GM18499 (cell line): ENCODE measurements at regions not wholly inside any gene's neighbourhood (a gene's known extent, or its start where the extent isn't known, plus 50 kb on each side); places are given as distances from the start of the nearest gene placed in this dataset.

ENCODE experiments used
- ATAC-seq: cut with Tn5 transposase; IDR thresholded peaks from one replicate; pipeline ENCODE4 v1.9.1; 2021; ENCODE audit warnings: moderate number of reproducible peaks; ENCODE audit not compliant: insufficient read depth, unreplicated experiment

- ATAC-seq = no peak
Measured at GRCh38 chr6:56407883-56408410, 160.6 kb upstream of the COL21A1 start.

DNA sequence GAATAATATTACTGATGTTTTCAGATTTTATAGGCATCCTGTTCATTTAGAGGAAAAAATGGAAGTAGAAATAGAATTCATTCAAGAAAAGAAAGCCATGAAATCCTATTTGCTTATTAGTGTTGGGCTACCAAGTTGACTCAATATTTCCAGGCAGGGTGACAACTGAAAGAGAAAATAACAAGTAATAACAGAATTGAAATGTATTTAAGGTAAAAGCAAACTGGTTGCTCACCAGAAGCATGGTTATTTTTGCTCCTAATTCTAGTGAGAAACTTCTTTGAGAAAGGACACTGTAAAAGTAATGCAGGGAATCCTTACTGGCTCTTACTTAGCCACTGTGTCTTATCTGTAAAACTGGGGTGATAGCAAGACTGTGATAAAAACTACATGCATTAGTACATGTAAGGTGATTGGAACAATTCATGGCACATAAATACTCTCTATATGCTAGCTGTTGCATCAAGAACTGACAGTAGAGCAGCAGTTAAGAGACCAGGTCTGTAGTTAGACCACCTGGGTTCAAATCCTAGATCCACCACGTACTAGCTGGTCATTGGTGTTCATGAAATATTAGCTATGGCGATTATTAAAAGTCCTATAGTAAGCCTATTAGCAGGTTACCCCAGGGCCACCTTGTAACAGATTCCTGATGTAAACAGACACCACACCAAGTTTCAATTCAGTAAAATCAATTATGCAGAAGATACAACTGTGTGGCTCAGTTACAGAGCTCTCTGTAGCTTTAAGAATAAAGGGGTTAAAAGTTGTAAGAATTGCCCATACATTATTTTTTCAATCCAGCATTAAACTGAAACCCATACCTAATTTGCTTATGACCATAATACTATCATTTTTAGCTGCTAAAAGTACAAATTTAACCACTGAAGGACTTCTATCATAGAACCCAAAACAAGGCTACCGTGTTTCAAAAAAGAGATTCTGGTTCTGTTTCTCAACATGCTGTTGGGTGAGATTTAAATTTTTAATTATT, 159.2 kb upstream of the COL21A1 start:
- ATAC-seq = peak; percentile 64

GRCh38 chr6:56404599-56404998, 157.2 kb upstream of the COL21A1 start:
- ATAC-seq = no peak

DNA sequence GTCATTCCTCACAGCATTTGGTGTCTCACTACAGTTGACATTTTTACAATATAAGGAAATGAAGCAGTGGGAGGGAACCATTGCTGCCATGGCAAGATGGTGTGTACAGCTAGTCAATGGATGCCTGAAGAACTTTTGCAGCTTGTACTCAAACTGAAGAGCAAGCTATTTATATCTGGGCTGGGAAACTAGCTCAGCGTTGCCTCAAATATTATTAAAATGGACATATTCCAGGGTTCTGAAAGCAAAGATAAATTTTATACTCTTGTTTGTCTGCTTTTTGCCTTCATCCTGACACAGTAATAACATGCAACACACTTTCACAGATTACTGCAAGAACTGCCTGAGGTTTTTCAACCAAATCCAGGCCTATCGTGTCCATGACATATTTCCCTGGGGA, 156.4 kb upstream of the COL21A1 start:
- ATAC-seq = no peak

GRCh38 chr6:56401477-56402070, 154.2 kb upstream of the COL21A1 start:
- ATAC-seq = no peak

DNA sequence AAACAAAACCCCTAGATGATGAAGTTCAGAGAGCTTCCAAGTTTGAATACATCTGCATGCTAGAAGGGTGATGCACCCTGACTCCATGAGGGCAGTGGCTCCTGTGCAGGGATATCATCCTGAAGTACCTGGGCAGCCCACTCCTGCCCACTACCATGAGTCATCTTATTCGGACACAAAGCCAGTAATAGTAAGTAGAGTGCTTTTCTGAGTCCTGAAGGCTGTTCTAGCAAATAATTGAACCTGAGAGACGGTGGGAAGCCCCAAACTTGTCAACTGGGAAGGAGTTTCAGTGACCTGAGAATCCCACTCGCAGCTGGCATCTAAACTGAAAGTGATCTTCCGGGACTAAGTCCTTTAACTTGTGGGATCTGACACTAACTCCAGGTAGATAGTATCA, 152.9 kb upstream of the COL21A1 start:
- ATAC-seq = no peak

DNA sequence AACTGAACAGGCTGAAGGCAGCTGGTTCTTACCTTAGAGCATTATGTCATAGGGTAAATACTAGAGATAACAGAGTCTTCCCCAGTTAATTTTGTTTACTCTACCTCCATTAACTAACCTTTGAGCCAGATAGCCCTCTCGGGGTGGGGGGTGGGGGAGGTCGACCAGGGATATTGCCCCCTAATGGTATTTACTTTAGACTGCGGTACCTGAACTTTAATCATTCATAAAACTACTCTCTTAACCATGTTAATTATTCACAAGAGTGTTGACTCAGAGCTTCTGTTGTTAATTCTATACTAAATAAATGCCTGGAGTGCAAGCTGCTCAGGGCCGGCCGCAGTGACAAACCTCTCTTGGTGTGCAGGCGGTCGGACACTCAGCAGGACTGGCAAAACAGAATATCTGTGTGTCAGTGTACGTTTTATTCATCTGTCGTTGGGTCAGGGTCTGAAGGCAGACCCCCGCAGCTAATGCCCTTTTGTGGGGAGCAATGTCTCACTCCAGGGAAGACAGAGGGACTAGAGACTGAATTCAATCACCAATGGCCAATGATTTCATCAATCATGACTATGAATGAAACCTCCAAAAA, 152.4 kb upstream of the COL21A1 start:
- no peak for ATAC-seq

DNA sequence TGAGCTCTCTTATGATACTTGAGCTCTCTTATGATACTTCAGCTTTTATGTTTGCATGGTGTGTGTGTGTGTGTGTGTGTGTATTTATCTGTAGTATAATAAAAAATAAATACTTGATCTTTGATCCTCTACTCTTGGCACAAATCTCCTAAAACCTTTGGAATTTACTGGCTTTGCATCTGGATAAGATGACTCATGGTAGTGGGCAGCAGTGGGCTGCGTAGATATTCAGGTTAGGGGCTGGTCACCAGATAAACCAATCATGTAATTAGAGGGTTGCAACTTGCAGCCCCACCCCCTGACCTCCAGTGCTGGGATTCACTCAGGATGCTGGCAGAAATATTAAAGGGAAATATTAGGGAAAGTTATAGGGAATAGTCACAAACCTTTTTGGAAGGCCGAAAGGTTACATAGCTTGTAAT, 151.9 kb upstream of the COL21A1 start:
- ATAC-seq = no peak

GRCh38 chr6:56396435-56396834, 149.1 kb upstream of the COL21A1 start:
- ATAC-seq = no peak

- ATAC-seq = no peak
Measured at GRCh38 chr6:56393615-56394612, 146.5 kb upstream of the COL21A1 start.

- ATAC-seq = no peak
Measured at GRCh38 chr6:56388415-56388755, 141.0 kb upstream of the COL21A1 start.

DNA sequence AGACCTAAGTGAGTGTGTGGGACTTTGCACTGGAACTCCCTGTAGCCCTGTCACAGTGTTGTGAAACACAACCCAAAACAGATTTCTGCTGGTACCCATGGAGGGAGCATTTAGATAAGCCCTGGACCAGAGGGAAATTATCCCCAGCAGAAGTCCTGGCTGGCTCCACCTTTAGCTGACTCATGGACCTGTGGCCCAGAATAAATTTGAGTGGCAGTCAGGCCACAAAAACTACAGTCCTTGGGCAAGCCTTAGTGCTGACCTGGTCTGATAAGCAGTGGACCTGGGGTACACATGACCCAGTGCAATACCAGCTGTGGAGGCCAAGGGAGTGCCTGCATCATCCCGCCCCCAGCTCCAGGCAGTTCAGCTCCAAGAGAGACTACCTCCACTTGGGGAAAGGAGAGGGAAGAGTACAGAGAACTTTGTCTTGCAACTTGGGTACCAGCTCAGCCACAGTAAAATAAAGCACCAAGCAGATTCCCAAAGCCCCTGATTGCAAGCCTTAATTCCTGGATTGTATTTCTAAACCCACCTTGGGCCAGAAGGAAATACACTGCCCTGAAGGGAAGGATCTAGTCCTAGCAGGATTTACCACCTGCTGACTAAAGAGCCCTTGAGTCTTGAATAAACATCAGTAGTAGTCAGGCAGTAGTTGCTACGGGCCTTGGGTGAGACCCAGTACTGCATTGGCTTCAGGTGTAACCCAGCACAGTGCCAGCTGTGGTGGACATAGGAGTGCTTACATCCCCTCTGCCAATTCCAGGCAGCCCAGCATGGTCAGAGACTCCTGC, 140.4 kb upstream of the COL21A1 start:
- no peak for ATAC-seq

DNA sequence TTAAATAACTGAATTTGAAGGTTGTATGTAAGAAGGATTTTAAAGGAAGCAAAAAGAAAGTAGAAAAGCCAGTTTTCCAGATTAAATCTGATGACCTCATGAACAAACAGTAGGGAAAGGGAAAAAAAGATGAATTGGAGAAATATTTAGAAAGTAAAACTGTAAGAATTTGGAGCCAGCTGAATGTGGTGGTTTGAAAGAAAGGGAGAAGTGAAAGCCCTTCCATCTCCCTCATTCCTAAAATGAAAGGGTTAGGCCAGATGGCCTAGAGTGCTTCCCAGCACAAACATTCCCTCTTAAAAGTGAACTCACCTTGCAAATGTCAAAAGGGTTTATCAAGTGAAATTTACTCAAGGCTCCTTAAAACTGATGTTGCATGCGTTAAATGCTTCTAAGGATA, 139.3 kb upstream of the COL21A1 start:
- no peak for ATAC-seq

- ATAC-seq = no peak
Measured at GRCh38 chr6:56385981-56386593, 138.7 kb upstream of the COL21A1 start.

DNA sequence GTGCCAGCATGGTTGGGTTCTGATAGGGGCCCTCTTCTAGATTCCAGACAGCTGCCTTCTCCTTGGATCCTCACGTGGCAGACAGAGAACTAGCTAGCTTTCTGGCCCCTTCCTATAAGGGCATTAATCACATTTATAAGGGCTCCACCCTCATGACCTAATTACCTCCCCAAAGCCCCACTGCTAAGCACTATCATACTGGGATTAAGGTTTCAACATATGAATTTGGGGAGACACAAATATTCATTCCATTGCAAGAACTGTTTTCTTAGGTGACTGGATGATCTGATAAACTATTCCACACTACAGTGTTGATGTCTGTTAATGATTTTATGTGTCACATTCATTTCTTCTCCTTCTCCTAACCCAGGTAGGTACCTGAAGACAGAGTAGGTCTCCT, 135.8 kb upstream of the COL21A1 start:
- no peak for ATAC-seq

DNA sequence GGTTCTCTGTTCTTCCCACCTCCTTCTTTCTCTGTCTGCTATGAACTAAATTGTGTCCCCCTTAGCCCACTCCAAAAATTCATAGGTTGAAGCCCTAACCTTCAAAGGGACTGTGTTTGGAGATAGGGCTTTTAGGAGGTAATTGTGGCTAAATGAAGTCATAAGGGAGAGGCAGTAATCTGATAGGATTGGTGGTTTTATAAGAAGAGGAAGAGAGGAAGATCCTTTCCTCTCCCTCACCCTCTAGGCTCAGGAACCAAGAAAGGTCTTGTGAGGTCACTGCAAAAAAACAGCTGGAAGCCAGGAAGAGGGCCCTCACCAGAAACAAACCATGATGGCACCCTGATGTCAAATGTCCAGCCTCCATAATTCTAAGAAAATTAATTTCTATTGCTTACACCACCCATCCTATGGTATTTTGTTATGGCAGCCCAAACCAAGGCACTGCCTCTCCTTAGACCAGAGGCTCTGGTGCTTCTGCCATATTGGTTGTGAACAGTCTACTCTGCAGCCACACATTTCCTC, 135.1 kb upstream of the COL21A1 start:
- no peak for ATAC-seq

GRCh38 chr6:56381801-56382251, 134.4 kb upstream of the COL21A1 start:
- no peak for ATAC-seq

GRCh38 chr6:56380476-56380875, 133.1 kb upstream of the COL21A1 start:
- ATAC-seq = no peak
